Globus pallidus (tissue), 1 donor: ENCODE measurements at regions not wholly inside any gene's neighbourhood (a gene's known extent, or its start where the extent isn't known, plus 50 kb on each side); places are given as distances from the start of the nearest gene placed in this dataset.
"Not testable (repeated sequence)": the region's sequence is repeated elsewhere in the genome, so short reads cannot be mapped to it uniquely, and the experiment has no call there.

ENCODE experiments used
- DNase-seq: peaks from one replicate; pipeline ENCODE4 v3.0.0-alpha.2; 2015; ENCODE audit warnings: low spot score

DNA sequence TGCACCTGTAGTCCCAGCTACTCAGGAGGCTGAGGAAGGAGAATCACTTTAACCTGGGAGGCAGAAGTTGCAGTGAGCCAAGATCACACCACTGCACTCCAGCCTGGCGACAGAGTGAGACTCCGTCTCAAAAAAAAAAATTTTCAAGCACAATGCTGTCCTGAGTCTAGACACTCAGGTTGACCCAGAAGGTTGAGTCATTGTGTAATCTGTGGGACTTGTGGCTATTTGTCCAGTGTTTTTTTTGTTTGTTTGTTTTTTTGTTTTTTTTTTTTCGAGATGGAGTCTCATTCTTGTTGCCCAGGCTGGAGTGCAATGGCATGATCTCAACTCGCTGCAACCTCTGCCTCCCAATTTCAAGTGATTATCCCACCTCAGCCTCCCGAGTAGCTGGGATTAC is 74.3 kb upstream of the SOX13 start:
- not testable (repeated sequence) for DNase-seq

DNA sequence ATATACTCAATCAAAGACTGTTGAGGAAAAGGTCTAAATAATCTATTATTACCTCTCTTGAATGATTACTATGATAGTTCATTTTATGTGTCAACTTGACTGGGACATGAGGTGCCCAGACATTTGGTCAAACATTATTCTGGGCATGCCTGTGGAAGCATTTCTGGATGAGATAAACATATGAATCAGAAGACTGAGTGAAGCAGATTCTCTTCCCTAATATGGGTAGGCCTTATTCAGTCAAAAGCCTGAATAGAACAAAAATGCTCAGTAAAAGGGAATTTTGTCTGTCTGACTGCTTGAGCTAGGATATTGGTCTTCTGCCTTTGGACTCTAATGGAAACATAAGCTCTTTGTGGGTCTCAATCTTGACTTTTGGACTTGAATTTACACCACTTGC is 73.3 kb upstream of the SOX13 start:
- no peak for DNase-seq

DNA sequence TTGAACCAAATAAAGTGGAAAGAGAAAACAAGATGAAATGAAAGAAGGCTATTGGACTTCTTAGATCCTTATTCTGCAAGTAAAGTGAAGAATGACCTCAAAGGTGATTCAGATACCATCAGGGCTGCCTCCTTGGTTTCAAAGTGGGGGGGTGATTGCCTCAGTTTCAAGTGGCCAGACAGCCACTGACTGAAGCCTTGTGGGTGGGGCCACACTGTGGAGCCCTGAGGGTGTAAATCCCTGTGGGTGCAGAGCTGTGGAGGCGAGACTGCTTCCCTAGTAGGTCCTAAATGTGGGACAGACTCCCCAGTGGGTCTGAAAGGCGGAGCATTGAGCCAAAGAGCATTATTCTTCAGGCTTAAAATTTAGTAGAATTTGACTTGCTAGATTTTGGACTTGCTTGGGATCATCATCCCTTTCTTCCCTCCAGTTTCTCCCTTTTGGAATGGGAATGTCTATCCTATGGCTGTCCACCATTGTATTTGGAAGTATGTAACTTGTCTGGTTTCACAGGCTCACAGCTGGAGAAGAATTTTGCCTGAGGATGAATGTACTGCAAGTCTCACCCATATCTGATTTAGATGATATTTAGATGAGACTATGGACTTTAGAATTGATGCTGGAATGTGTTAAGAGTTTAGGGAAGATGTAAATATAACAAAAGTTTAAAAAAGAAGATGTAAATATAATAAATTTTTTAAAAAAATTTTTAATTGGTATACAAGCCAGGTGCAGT is 71.6 kb upstream of the SOX13 start:
- no peak for DNase-seq

DNA sequence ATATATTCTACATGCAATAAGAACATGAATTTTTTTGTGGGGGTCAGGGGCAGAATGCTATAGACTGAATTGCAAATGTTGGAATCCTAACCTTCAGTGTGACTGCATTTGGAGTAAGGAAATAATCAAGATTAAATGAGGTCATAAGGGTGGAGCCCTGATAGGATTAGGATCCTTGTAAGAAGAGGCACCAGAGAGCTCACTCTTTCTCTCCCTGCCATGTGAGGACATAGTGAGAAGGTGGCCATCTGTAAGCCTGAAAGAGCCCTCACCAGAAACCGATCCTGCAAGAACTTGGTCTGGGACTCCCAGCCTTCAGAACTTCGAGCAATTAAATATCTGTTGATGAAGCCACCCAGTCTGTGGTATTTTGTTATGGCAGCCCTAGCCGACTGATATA is 70.3 kb upstream of the SOX13 start:
- no peak for DNase-seq

DNA sequence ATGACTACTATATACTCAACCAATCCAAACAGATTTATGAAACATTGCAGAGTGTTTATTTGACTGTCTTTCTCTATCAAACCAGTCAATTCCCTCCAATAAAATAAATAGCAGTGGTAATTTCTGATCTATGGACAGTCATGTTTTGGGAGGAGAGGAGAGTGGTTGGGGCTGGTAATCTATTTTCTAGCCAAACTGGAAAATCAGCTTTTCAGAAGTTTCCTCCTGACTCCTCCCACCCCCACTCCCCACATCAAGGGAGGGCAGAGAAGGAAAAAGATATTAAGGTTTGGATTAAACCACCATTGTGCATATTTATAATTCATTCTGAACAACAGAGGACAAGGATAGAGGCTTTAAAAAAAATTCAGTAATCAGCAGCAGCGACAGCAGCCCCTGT is 69.4 kb upstream of the SOX13 start:
- no peak for DNase-seq

DNA sequence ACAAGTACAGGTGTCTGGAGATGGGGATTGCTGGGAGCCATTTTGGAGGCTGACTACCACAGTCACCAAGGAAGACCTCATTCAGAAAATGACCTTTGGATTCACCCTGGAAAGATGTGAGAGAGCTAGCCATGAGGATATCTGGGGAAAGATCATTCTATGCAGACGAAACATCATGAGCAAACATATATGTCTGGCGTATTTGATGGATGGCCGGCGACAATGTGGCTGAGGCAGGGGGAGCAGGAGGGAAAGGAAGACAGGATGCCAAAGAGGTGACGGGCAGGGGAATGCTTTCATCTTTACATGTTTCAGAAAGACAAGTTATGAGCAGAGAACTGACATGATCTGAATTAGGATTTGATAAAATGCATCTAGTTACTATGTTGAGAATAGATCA is 61.5 kb upstream of the SOX13 start:
- DNase-seq = no peak

DNA sequence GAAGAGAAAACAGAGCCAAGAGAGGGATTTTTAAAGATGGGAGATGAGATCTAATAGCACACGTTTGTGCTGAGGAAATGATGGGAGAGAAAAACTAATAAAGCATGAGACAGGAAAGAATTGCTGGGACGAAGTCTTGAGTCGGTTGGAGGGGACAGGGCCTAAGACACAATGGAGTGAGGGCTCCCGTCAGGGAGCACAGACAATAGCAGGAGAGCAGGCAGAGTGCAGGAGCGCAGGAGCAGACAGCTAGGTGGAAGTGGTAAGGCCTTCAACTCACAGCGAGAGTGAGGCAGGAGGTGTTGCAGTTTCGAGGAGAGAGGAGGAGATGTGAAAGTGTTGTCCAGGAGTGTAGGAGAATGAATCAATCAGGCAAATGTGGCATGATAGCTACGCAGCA is 59.9 kb upstream of the SOX13 start:
- no peak for DNase-seq

DNA sequence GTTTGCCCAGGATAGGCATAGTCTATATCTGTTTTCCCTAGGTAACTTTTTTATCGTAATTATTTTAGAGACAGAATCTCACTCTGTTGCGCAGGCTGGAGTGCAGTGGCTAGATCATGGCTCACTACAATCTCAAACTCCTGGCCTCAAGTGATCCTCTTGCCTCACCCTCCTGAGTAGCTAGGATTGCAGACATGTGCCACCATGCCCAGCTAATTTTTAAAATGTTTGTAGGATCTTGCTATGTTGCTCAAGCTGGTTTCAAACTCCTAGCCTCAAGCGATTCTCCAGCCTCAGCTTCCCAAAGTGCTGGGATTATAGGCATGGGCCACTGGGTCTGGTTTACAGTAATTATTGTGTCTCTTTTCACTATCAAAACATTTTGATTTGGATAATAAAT is 58.6 kb upstream of the SOX13 start:
- DNase-seq = no peak

DNA sequence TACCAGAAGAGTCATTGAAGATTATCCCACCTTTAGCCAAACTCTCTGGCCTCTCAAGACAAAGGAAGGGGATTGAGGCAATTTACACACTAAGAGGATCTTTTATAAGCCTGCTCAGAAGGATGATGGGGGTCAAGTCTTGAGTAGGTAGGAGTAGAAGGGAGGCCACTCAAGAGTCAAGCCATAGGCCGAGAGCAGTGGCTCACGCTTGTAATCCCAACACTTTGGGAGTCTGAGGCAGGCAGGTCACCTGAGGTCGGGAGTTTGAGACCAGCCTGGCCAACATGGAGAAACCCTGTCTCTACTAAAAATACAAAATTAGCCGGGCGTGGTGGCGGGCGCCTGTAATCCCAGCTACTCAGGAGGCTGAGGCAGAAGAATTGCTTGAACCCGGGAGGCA is 58.0 kb upstream of the SOX13 start:
- DNase-seq = not testable (repeated sequence)

DNA sequence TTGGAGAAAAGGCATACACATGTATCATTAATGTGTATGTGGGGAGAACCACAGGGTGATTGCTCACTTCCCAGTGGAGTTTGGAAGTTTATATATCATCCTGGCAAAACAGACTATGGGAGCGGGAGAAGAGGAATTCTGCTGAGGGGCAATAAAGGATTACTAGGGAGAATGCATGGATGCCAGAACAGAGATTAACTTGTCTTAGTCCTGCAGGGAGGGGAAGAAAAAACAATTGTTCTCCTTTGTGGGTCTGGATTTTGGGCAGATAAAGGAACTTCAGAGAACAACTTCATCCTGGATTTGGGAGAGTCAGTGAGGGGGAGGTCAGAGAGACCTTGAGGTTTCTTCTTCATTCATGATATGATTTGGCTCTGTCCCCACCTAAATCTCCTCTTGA is 55.9 kb upstream of the SOX13 start:
- DNase-seq = no peak

DNA sequence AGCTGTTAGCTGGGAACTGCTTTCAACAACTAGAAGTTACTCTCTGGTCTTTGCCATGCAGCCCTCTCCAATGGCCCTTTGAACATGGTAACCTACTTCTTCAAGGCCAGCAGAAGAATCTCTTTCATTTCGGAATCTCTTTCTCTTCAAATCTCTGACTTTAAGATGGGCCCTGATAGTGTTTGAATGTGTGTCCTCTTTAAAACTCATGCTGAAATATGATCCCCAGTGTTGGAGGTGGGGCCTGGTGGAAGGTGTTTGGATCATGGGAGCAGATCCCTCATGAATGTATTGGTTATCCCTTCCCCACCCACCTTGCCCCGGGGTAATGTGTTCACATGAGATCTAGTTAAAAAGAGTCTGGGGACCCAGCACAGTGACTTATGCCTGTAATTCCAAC is 54.5 kb upstream of the SOX13 start:
- DNase-seq = no peak
